NCI-H1105 treated with DMSO at 0.1 percent for 48 hours (cell line): ENCODE measurements at regions not wholly inside any gene's neighbourhood (a gene's known extent, or its start where the extent isn't known, plus 50 kb on each side); places are given as distances from the start of the nearest gene placed in this dataset.
"Not testable (repeated sequence)": the region's sequence is repeated elsewhere in the genome, so short reads cannot be mapped to it uniquely, and the experiment has no call there.

Experiments used
- DNase-seq: peaks from one replicate; lab custom pipeline; 2025; lab: John Stamatoyannopoulos, UW

GRCh38 chrX:65451663-65452062 lies 82.9 kb downstream of the LAS1L start:
- peak; percentile 13 for DNase-seq

GRCh38 chrX:65420154-65420553 lies 114.4 kb downstream of the LAS1L start:
- DNase-seq: no peak

GRCh38 chrX:65407662-65408061 lies 126.9 kb downstream of the LAS1L start:
- DNase-seq: not testable (repeated sequence)

- no peak for DNase-seq
Measured at GRCh38 chrX:65407157-65407626, 127.4 kb downstream of the LAS1L start.

GRCh38 chrX:65406532-65406931 lies 128.1 kb downstream of the LAS1L start:
- DNase-seq: no peak

GRCh38 chrX:65392284-65392683 lies 142.3 kb downstream of the LAS1L start:
- no peak for DNase-seq

- DNase-seq: not testable (repeated sequence)
Measured at GRCh38 chrX:65389120-65389519, 145.5 kb downstream of the LAS1L start.
